Naive thymus-derived CD4-positive, alpha-beta T cell (primary cell): ENCODE measurements at regions not wholly inside any gene's neighbourhood (a gene's known extent, or its start where the extent isn't known, plus 50 kb on each side); places are given as distances from the start of the nearest gene placed in this dataset.
A peak's percentile ranks its signal among the peaks of the same experiment; 100 is the strongest.

Source experiments
- ATAC-seq: fragments of 150-1000 bp; cut with Tn5 transposase; 2 replicates; pipeline ENCODE4 v1.10.0; 2021; ENCODE audit warnings: mild to moderate bottlenecking, moderate library complexity
- CTCF ChIA-PET: fragments of 350-600 bp; sonication (Branson Sonifier 250); formaldehyde crosslinking; loops from one replicate; lab custom pipeline; 2021; ENCODE audit warnings: antibody characterized with exemption; lab: Charles Lee
- POLR2A ChIA-PET: fragments of 350-600 bp; sonication (Branson Sonifier 250); formaldehyde crosslinking; loops from one replicate; lab custom pipeline; 2021; ENCODE audit warnings: antibody characterized with exemption, inconsistent platforms; lab: Charles Lee
- DNase-seq, 9 donors: peaks; one replicate each; pipeline versions ENCODE4 v3.0.0 to v3.0.0-alpha.2; 2020 to 2022; ENCODE audit warnings: mixed read lengths in 1 of 9
- H3K27ac ChIP-seq: one replicate; pipeline ENCODE4 v1.7.0; 2013; ENCODE audit warnings: mild to moderate bottlenecking, low read depth, low read length, moderate library complexity
- H3K27me3 ChIP-seq, 2 donors: one replicate each; pipeline ENCODE4 v1.7.0; 2013; ENCODE audit warnings: low read length in 2 of 2, mild to moderate bottlenecking in 2 of 2, moderate library complexity in 2 of 2; ENCODE audit not compliant: control insufficient read depth in 2 of 2, insufficient read depth in 2 of 2
- H3K36me3 ChIP-seq, 3 experiments: 1 replicate in 2 of 3; 2 replicates in 1 of 3; pipeline ENCODE4 v1.7.0; 2013; ENCODE audit warnings: low read length in 3 of 3, mild to moderate bottlenecking in 3 of 3, moderate library complexity in 1 of 3; ENCODE audit not compliant: insufficient read depth in 3 of 3, control insufficient read depth in 2 of 3
- H3K4me1 ChIP-seq, 2 donors: one replicate each; pipeline ENCODE4 v1.7.0; 2013; ENCODE audit warnings: low read length in 2 of 2, mild to moderate bottlenecking in 2 of 2, moderate library complexity in 1 of 2; ENCODE audit not compliant: control insufficient read depth in 2 of 2, insufficient read depth in 2 of 2
- H3K4me3 ChIP-seq: 2 replicates; pipeline ENCODE4 v1.7.0; 2013; ENCODE audit warnings: mild to moderate bottlenecking, low read length
- H3K9me3 ChIP-seq, 3 experiments: 1 replicate in 2 of 3; 2 replicates in 1 of 3; pipeline ENCODE4 v1.7.0; 2013; ENCODE audit warnings: low read length in 3 of 3; ENCODE audit not compliant: control insufficient read depth in 2 of 3
- H3K27ac Mint-ChIP-seq, 9 donors: one replicate each; pipeline ENCODE4 v1.8.0; 2020 to 2022; ENCODE audit warnings: mixed read lengths in 9 of 9, mild to moderate bottlenecking in 8 of 9, moderate library complexity in 5 of 9, inconsistent platforms in 2 of 9
- H3K27me3 Mint-ChIP-seq, 5 donors: one replicate each; pipeline ENCODE4 v1.8.0; 2021 to 2022; ENCODE audit warnings: mixed read lengths in 5 of 5, mild to moderate bottlenecking in 1 of 5
- H3K36me3 Mint-ChIP-seq, 5 donors: one replicate each; pipeline ENCODE4 v1.8.0; 2020 to 2022; ENCODE audit warnings: mixed read lengths in 5 of 5, mild to moderate bottlenecking in 3 of 5, inconsistent platforms in 1 of 5
- H3K4me1 Mint-ChIP-seq, 7 donors: one replicate each; pipeline ENCODE4 v1.8.0; 2020 to 2022; ENCODE audit warnings: mixed read lengths in 7 of 7, mild to moderate bottlenecking in 3 of 7, inconsistent platforms in 1 of 7
- H3K4me3 Mint-ChIP-seq, 10 donors: one replicate each; pipeline ENCODE4 v1.8.0; 2020 to 2022; ENCODE audit warnings: mild to moderate bottlenecking in 10 of 10, mixed read lengths in 10 of 10, moderate library complexity in 6 of 10, inconsistent platforms in 2 of 10
- H3K9me3 Mint-ChIP-seq, 11 donors: one replicate each; pipeline ENCODE4 v1.8.0; 2020 to 2022; ENCODE audit warnings: mixed read lengths in 11 of 11, mild to moderate bottlenecking in 4 of 11, inconsistent platforms in 1 of 11, moderate library complexity in 1 of 11
- intact Hi-C, 2 donors: fragments of 100-400 bp; cut with micrococcal nuclease; formaldehyde crosslinking; loops; one replicate each; pipeline ENCODE4 v1.15.1; 2023

DNA sequence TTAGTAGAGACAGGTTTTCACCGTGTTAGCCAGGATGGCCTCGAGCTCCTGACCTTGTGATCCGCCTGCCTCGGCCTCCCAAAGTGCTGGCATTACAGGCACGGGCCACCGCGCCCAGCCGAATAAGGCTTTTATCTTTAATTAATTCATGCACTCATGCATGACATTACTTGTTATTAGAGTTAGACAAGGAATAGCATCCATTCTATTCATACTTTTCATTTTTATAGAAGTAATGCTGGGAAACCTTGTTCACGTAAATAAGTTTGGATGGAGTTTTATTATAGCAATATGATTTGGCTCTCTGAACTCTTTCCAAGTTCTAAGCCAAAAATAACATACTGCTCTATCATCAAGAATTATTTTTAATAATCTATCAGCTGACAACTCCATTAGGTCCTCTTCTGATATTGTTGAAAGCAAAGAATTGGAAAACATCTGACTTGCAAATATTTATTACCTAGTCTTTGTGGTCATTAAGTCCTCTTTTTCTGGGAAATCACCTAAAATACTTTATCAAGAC is 168.8 kb upstream of the CCND2 start:
- no peak overlapping the region for H3K27ac Mint-ChIP-seq
- peaks cover 1 to 4% (median 3%) of the 10 kb centered on the region in 5 donors for H3K36me3 Mint-ChIP-seq
- Histone ChIP-seq H3K9me3 (no peaks in the 10 kb centered on the region), H3K36me3 (no peaks in the 10 kb centered on the region), H3K27ac (no peak overlapping the region), H3K4me1 (peaks cover 0 to 3% of the 10 kb centered on the region in 2 donors), H3K27me3 (no peaks in the 10 kb centered on the region), H3K4me3 (no peak overlapping the region)
- no peak for ATAC-seq
- no peak overlapping the region for H3K4me3 Mint-ChIP-seq
- intact Hi-C loops, result no loop called here
- no peak for DNase-seq
- peaks cover 0 to 5% (median 0%) of the 10 kb centered on the region in 11 donors for H3K9me3 Mint-ChIP-seq
- peaks cover 6 to 32% (median 13%) of the 10 kb centered on the region in 7 donors for H3K4me1 Mint-ChIP-seq
- peaks cover 0 to 11% (median 0%) of the 10 kb centered on the region in 5 donors for H3K27me3 Mint-ChIP-seq
- CTCF ChIA-PET, result interaction anchor here (0.6 to 7.5 kb wide), 3 partner anchors 113 to 672 kb away, joined by 4 to 69 read pairs (median 4); no protein-coding TSS in a partner anchor
- POLR2A ChIA-PET, result interaction anchor here (0.7 to 1.1 kb wide), 2 partner anchors 89 to 172 kb away, joined by 3 to 4 read pairs; no protein-coding TSS in a partner anchor

- H3K27ac Mint-ChIP-seq, result no peak overlapping the region
- no peaks in the 10 kb centered on the region for H3K4me1 ChIP-seq
- ChIA-PET POLR2A (no interaction called here), CTCF (interaction anchor here (0.8 kb wide), 1 partner anchor 178 kb away, joined by 3 read pairs; no protein-coding TSS in a partner anchor)
- no peak overlapping the region for H3K4me3 Mint-ChIP-seq
- H3K9me3 ChIP-seq, result no peaks in the 10 kb centered on the region
- ATAC-seq (no peak), DNase-seq (no peak)
- H3K36me3 Mint-ChIP-seq, result peaks cover 0 to 4% (median 3%) of the 10 kb centered on the region in 5 donors
- no peak overlapping the region for H3K4me3 ChIP-seq
- H3K4me1 Mint-ChIP-seq, result peaks cover 0 to 11% (median 0%) of the 10 kb centered on the region in 7 donors
- peaks cover 0 to 18% (median 0%) of the 10 kb centered on the region in 5 donors for H3K27me3 Mint-ChIP-seq
- H3K9me3 Mint-ChIP-seq, result peaks cover 0 to 5% (median 0%) of the 10 kb centered on the region in 11 donors
- H3K36me3 ChIP-seq, result no peaks in the 10 kb centered on the region
- H3K27ac ChIP-seq, result no peak overlapping the region
- H3K27me3 ChIP-seq, result no peaks in the 10 kb centered on the region
- intact Hi-C loops, result no loop called here
These were observed 174.3 kb upstream of the CCND2 start for GRCh38 chr12:4099276-4099675.

- Histone ChIP-seq H3K4me1 (no peaks in the 10 kb centered on the region), H3K4me3 (no peak overlapping the region), H3K36me3 (no peaks in the 10 kb centered on the region), H3K27me3 (no peaks in the 10 kb centered on the region), H3K9me3 (no peaks in the 10 kb centered on the region), H3K27ac (no peak overlapping the region)
- DNase-seq, result no peak
- Mint-ChIP-seq H3K4me3 (no peak overlapping the region), H3K4me1 (peaks cover 0 to 7% (median 0%) of the 10 kb centered on the region in 7 donors), H3K9me3 (peaks cover 0 to 3% (median 0%) of the 10 kb centered on the region in 11 donors), H3K27ac (peak overlapping the region in 1 of 9 donors; percentile 60), H3K36me3 (peaks cover 0 to 9% (median 6%) of the 10 kb centered on the region in 5 donors), H3K27me3 (peaks cover 0 to 20% (median 0%) of the 10 kb centered on the region in 5 donors)
- peak; percentile 41 for ATAC-seq
- CTCF ChIA-PET, result no interaction called here
- POLR2A ChIA-PET, result no interaction called here
- intact Hi-C loops, result no loop called here
These were observed 182.4 kb upstream of the CCND2 start for GRCh38 chr12:4091016-4091743.

- no peak overlapping the region for H3K27ac Mint-ChIP-seq
- no peak overlapping the region for H3K27ac ChIP-seq
- H3K36me3 Mint-ChIP-seq, result peaks cover 0 to 9% (median 6%) of the 10 kb centered on the region in 5 donors
- H3K27me3 Mint-ChIP-seq, result peaks cover 0 to 19% (median 0%) of the 10 kb centered on the region in 5 donors
- intact Hi-C loops, result no loop called here
- H3K9me3 Mint-ChIP-seq, result peaks cover 0 to 3% (median 0%) of the 10 kb centered on the region in 11 donors
- no peaks in the 10 kb centered on the region for H3K9me3 ChIP-seq
- H3K4me1 Mint-ChIP-seq, result peaks cover 0 to 7% (median 0%) of the 10 kb centered on the region in 7 donors
- H3K4me3 ChIP-seq, result no peak overlapping the region
- ATAC-seq (no peak), DNase-seq (no peak)
- no peak overlapping the region for H3K4me3 Mint-ChIP-seq
- ChIA-PET POLR2A (interaction anchor here (0.8 kb wide), 1 partner anchor 203 kb away, joined by 3 read pairs; no protein-coding TSS in a partner anchor), CTCF (no interaction called here)
- H3K4me1 ChIP-seq, result no peaks in the 10 kb centered on the region
- no peaks in the 10 kb centered on the region for H3K27me3 ChIP-seq
- no peaks in the 10 kb centered on the region for H3K36me3 ChIP-seq
These were observed 183.6 kb upstream of the CCND2 start for GRCh38 chr12:4089956-4090355.

- Mint-ChIP-seq H3K4me1 (peaks cover 0 to 7% (median 0%) of the 10 kb centered on the region in 7 donors), H3K27me3 (peaks cover 0 to 14% (median 0%) of the 10 kb centered on the region in 5 donors), H3K4me3 (no peak overlapping the region), H3K9me3 (peaks cover 0 to 3% (median 0%) of the 10 kb centered on the region in 11 donors), H3K36me3 (peaks cover 0 to 9% (median 6%) of the 10 kb centered on the region in 5 donors), H3K27ac (no peak overlapping the region)
- Histone ChIP-seq H3K36me3 (no peaks in the 10 kb centered on the region), H3K27ac (no peak overlapping the region), H3K4me3 (no peak overlapping the region), H3K4me1 (no peaks in the 10 kb centered on the region), H3K27me3 (no peaks in the 10 kb centered on the region), H3K9me3 (no peaks in the 10 kb centered on the region)
- intact Hi-C loops, result no loop called here
- ChIA-PET CTCF (no interaction called here), POLR2A (no interaction called here)
- no peak for ATAC-seq
- DNase-seq, result no peak
These were observed 184.4 kb upstream of the CCND2 start for GRCh38 chr12:4089121-4089606.

DNA sequence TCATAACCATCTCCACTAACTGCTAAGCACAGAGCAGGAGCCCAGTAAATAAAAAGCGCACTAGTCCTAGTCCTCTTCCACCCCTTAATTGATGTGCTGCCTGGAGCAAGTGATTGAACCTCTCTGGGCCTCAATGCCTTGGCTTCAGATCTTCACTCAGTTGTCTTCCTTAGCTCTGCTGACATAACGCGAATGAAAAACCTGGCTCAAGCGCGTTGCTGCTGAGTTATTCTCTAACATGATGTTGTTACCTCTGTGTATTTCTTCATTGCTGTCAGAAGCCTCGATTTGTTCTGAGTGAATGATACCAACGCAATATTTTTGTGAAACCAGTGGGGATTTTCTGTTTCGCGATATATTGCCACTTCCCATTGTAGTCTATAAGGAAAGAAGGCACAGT is 185.1 kb upstream of the CCND2 start:
- Histone ChIP-seq H3K27me3 (no peaks in the 10 kb centered on the region), H3K4me3 (no peak overlapping the region), H3K4me1 (no peaks in the 10 kb centered on the region), H3K27ac (no peak overlapping the region), H3K9me3 (no peaks in the 10 kb centered on the region), H3K36me3 (no peaks in the 10 kb centered on the region)
- no peak overlapping the region for H3K4me3 Mint-ChIP-seq
- peaks cover 0 to 7% (median 0%) of the 10 kb centered on the region in 7 donors for H3K4me1 Mint-ChIP-seq
- DNase-seq (no peak), ATAC-seq (no peak)
- POLR2A ChIA-PET, result no interaction called here
- H3K9me3 Mint-ChIP-seq, result peaks cover 0 to 3% (median 0%) of the 10 kb centered on the region in 11 donors
- H3K27me3 Mint-ChIP-seq, result peaks cover 0 to 8% (median 0%) of the 10 kb centered on the region in 5 donors
- intact Hi-C loops, result no loop called here
- CTCF ChIA-PET, result no interaction called here
- H3K36me3 Mint-ChIP-seq, result peaks cover 0 to 15% (median 6%) of the 10 kb centered on the region in 5 donors
- no peak overlapping the region for H3K27ac Mint-ChIP-seq
